Heart right ventricle (tissue), 16 donors: ENCODE measurements at regions not wholly inside any gene's neighbourhood (a gene's known extent, or its start where the extent isn't known, plus 50 kb on each side); places are given as distances from the start of the nearest gene placed in this dataset.

Experiments
- ATAC-seq, 8 donors: fragments of 200-7000 bp; cut with Tn5 transposase; one replicate each; pipeline ENCODE4 v1.9.1; 2020; ENCODE audit warnings: mild to moderate bottlenecking in 8 of 8, moderate library complexity in 8 of 8, moderate number of reproducible peaks in 1 of 8
- DNase-seq, 2 donors: peaks; one replicate each; pipeline ENCODE4 v3.0.0-alpha.2; 2020
- H3K27ac ChIP-seq, 10 donors: fragments of 200-600 bp; sonication (generic) in 2 of 10; one replicate each; pipeline versions ENCODE4 v1.5.0 to v1.8.0; 2020 to 2022; ENCODE audit warnings: mild to moderate bottlenecking in 3 of 10
- H3K27me3 ChIP-seq, 7 donors: fragments of 200-600 bp; one replicate each; pipeline ENCODE4 v1.8.0; 2021 to 2022; ENCODE audit warnings: mild to moderate bottlenecking in 2 of 7
- H3K36me3 ChIP-seq, 9 donors: fragments of 200-600 bp; sonication (generic) in 1 of 9; one replicate each; pipeline versions ENCODE4 v1.5.0 to v1.8.0; 2020 to 2022; ENCODE audit warnings: mild to moderate bottlenecking in 2 of 9
- H3K4me1 ChIP-seq, 9 donors: fragments of 200-600 bp; sonication (generic) in 1 of 9; one replicate each; pipeline versions ENCODE4 v1.5.0 to v1.8.0; 2020 to 2022; ENCODE audit warnings: mild to moderate bottlenecking in 4 of 9
- H3K4me3 ChIP-seq, 10 donors: fragments of 200-600 bp; sonication (generic) in 2 of 10; one replicate each; pipeline versions ENCODE4 v1.5.0 to v1.8.0; 2020 to 2022; ENCODE audit warnings: mild to moderate bottlenecking in 7 of 10, moderate library complexity in 2 of 10
- H3K9me3 ChIP-seq, 11 donors: fragments of 200-600 bp in 10 of 11; sonication (generic) in 2 of 11; one replicate each; pipeline versions ENCODE4 v1.5.0 to v1.8.0; 2013 to 2022; ENCODE audit warnings: mild to moderate bottlenecking in 2 of 11, control low read depth in 1 of 11, moderate library complexity in 1 of 11
- CTCF ChIP-seq, 9 donors: fragments of 200-600 bp; sonication (generic) in 2 of 9; IDR thresholded peaks; one replicate each; pipeline versions ENCODE4 v1.5.0 to v1.8.0; 2021 to 2022; ENCODE audit warnings: antibody characterized with exemption in 9 of 9, mild to moderate bottlenecking in 5 of 9, moderate library complexity in 1 of 9
- WGBS, 2 donors: extraction: QIAGEN DNeasy Blood & Tissue Kit; methylation state at CpG; one replicate each; pipeline ENCODE4 v1.1.7; 2013; ENCODE audit warnings: inconsistent platforms in 1 of 2; 5-methylcytosine and 5-hydroxymethylcytosine counted together
- intact Hi-C, 10 donors: fragments of 100-400 bp; cut with DNase I; formaldehyde crosslinking; loops; one replicate each; pipeline versions ENCODE4 v1.11.1 to v1.14.2; 2022
- donor health status: Arrhythmogenic right ventricular cardiomyopathy.
- donor health status: ischemic (EF 13 %, LVEDD 7.1; RV severe dilation, severe dysfunction).
- donor health status: healthy with polysubstance abuse.
- donor health status: DM: no; HTN: yes; CAD: no.
- donor health status: DM: no; HTN: no; CAD: no.
- donor health status: ischemic (EF 25% LVEDD 6.9; RV normal size, moderate dysfunction).
- donor health status: ischemic (EF 25% LVEDD 5.7; RV mildly dilated, moderate dysfunction).
- donor health status: healthy.
- donor health status: DM: yes; HTN: yes; CAD: no.
- donor health status: Ischemic cardiomyopathy.
- donor health status: ischemic (EF 35%, LVEDD 5.7; RV mildly dilated, moderate dysfunction).
- donor health status: nonischemic (EF 11% LVEDD 7.7; RV severe dilation, severe dysfunction).
- donor health status: DM: yes; HTN: yes; CAD: no.
- donor health status: PGD.
- donor health status: ischemic (EF 29% LVEDD 5.4; RV normal size, mild dysfunction).
- donor health status: nonischemic (EF 23%, LVEDD 6.1; RV moderate dilation, normal function).

DNA sequence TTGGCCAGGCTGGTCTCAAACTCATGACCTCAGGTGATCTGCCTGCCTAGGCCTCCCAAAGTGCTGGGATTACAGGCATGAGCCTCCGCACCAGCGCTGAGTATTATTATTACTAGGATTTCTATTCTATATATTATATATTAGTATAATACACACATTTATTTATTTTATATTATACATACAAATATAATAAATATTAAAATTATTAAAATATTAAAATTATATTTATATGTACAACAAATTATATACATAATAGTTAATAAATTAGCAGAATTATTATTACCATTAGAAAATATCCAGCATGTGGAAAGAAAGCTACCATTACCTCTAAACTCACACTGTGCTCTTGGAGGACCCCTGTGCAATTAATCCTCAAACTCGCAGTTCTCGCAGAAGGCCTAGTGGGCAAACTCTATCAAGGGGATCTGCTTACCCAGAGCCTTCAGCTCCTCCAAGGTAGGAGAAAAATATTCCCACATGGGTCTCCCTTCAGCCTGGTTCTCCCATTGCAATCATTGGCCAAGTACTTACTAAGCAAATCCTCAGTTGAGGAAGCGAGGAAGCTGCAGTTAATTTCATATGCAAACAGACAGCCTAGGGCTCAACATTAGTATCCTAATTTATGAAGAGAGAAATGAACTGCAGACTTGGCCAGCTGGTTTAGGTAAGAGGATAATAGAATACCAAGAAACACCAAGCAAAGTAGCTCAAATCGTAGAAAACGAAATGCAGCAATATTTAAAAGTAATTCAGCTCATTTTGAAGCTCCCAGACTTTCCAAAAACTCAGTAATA is 241.4 kb upstream of the IRX5 start:
- Histone ChIP-seq H3K9me3 (no peaks in the 10 kb centered on the region), H3K4me3 (no peak overlapping the region), H3K27me3 (peaks cover 0 to 7% (median 0%) of the 10 kb centered on the region in 7 donors), H3K36me3 (no peaks in the 10 kb centered on the region), H3K4me1 (no peaks in the 10 kb centered on the region), H3K27ac (no peak overlapping the region)
- DNase-seq (no peak), ATAC-seq (no peak)
- intact Hi-C loops = no loop called here
- no peak for TF ChIP-seq CTCF (IDR thresholded peaks at IDR 0.05)
- 94 to 96% methylated on average over 7 of the region's 7 CpGs for WGBS, 2 donors

DNA sequence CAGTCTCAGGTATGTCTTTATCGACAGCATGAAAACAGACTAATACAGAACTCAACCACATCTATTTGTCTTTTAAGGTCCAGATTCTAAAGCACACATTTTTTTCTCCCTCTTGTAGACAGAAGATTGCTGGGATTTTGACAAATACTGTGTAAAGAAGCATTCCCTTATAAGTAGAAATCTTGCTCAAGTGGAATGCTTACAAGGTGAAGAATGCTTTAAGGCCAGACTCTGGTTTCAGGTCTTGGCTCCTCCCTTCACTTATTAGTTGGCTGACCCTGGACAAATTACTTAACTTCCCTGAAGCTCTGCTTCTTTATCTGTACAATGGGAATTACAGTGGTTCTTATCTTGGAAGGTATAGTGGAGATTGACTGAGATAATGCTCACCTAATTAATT is 242.3 kb upstream of the IRX5 start:
- H3K4me1 ChIP-seq = no peaks in the 10 kb centered on the region
- WGBS, 2 donors = 93 to 97% methylated on average over 1 of the region's 1 CpG
- H3K27me3 ChIP-seq = peaks cover 0 to 14% (median 0%) of the 10 kb centered on the region in 7 donors
- H3K4me3 ChIP-seq = no peak overlapping the region
- no peak for TF ChIP-seq CTCF (IDR thresholded peaks at IDR 0.05)
- ATAC-seq (no peak), DNase-seq (no peak)
- H3K9me3 ChIP-seq = no peaks in the 10 kb centered on the region
- no peaks in the 10 kb centered on the region for H3K36me3 ChIP-seq
- no peak overlapping the region for H3K27ac ChIP-seq
- intact Hi-C loops = no loop called here

DNA sequence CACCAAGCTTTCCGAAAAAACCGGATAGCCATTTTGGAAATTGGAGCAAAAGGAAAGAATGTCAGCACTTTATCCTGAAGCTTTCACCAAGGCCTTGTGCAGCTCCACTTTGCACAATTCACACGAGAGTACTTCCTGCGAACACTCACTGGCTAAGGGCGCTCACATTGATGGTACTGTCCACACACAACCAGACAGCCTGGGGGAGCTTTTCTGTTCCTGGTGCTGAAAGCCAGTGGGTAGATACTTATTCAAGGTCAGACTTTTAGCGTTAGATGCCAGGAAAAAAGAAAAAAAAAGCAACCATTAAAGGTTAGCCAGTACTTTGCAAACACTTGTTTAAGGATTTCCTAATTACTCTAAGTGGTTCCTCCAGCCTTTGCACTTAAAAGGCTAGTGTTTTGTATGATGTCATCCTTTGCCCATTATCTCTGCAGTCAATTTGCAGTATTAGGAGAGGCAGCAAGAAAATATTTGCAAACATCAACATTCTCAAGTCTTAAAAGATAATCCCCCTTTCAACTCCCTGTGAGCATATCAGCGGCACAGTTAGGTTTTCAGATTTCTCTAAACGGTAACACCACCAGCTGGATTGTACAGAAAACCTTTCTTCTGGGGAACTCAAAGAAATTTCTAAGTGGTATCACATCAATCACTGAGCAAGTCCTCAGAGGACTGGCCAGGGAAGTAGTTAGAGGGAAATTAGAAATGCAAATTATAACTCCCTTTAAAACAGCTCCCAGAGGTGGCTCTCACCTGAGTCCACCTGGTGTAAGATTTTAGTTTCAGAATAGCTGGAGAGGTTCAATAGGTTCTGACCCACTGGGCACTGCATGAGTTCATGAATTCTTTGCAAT is 243.4 kb upstream of the IRX5 start:
- DNase-seq (no peak), ATAC-seq (no peak)
- Histone ChIP-seq H3K4me3 (no peak overlapping the region), H3K27ac (no peak overlapping the region), H3K27me3 (peaks cover 0 to 14% (median 0%) of the 10 kb centered on the region in 7 donors), H3K4me1 (no peaks in the 10 kb centered on the region), H3K36me3 (no peaks in the 10 kb centered on the region), H3K9me3 (no peaks in the 10 kb centered on the region)
- WGBS, 2 donors = 62 to 65% methylated on average over 8 of the region's 8 CpGs
- intact Hi-C loops = no loop called here
- TF ChIP-seq CTCF (IDR thresholded peaks at IDR 0.05) = no peak

GRCh38 chr16:54685682-54686081 is 245.0 kb upstream of the IRX5 start:
- no peak for TF ChIP-seq CTCF (IDR thresholded peaks at IDR 0.05)
- DNase-seq (no peak), ATAC-seq (no peak)
- Histone ChIP-seq H3K4me1 (no peaks in the 10 kb centered on the region), H3K27ac (no peak overlapping the region), H3K27me3 (peaks cover 0 to 14% (median 0%) of the 10 kb centered on the region in 7 donors), H3K9me3 (no peaks in the 10 kb centered on the region), H3K4me3 (no peak overlapping the region), H3K36me3 (no peaks in the 10 kb centered on the region)
- intact Hi-C loops = no loop called here
